Osteoblast (primary cell): ENCODE measurements at regions not wholly inside any gene's neighbourhood (a gene's known extent, or its start where the extent isn't known, plus 50 kb on each side); places are given as distances from the start of the nearest gene placed in this dataset.

Experiments used
- DNase-seq: peaks from one replicate; pipeline ENCODE4 v3.0.0; 2011; ENCODE audit warnings: low spot score, mixed read lengths; ENCODE audit not compliant: insufficient read length; ENCODE audit errors: missing footprints
- H2AFZ ChIP-seq: 2 replicates; pipeline ENCODE4 v1.6.0; 2011; ENCODE audit warnings: mild to moderate bottlenecking, low read length
- H3K27ac ChIP-seq: 2 replicates; pipeline ENCODE4 v1.5.1; 2011; ENCODE audit warnings: mild to moderate bottlenecking, low read depth, low read length, moderate library complexity
- H3K27me3 ChIP-seq: 2 replicates; pipeline ENCODE4 v1.6.0; 2012; ENCODE audit warnings: mild to moderate bottlenecking, control low read depth, inconsistent platforms, low read length, moderate library complexity; ENCODE audit not compliant: insufficient read depth
- H3K36me3 ChIP-seq: 2 replicates; pipeline ENCODE4 v1.5.1; 2011; ENCODE audit warnings: mild to moderate bottlenecking, low read length, control low read depth, moderate library complexity; ENCODE audit not compliant: insufficient read depth
- H3K4me1 ChIP-seq: 2 replicates; pipeline ENCODE4 v1.5.1; 2011; ENCODE audit warnings: mild to moderate bottlenecking, low read length, control low read depth, moderate library complexity; ENCODE audit not compliant: insufficient read depth
- H3K4me2 ChIP-seq: 2 replicates; pipeline ENCODE4 v1.6.0; 2011; ENCODE audit warnings: mild to moderate bottlenecking, low read length; ENCODE audit not compliant: insufficient read depth
- H3K4me3 ChIP-seq: fragments of 200-600 bp; sonication (generic); 3 replicates; pipeline ENCODE4 v1.5.1; 2012; ENCODE audit warnings: mild to moderate bottlenecking, low read length, inconsistent platforms; ENCODE audit not compliant: insufficient read depth
- H3K79me2 ChIP-seq: 2 replicates; pipeline ENCODE4 v1.6.0; 2012; ENCODE audit warnings: mild to moderate bottlenecking, low read length, control low read depth, inconsistent platforms; ENCODE audit not compliant: insufficient read depth
- H3K9me3 ChIP-seq: 2 replicates; pipeline ENCODE4 v1.5.1; 2011; ENCODE audit warnings: low read depth, low read length, control low read depth
- H4K20me1 ChIP-seq: 2 replicates; pipeline ENCODE4 v1.6.0; 2012; ENCODE audit warnings: mild to moderate bottlenecking, low read length, control low read depth; ENCODE audit not compliant: insufficient read depth
- TF ChIP-seq, protein P1 (sequence below): IDR thresholded peaks from 2 replicates; pipeline ENCODE4 v1.5.1; 2011; ENCODE audit warnings: mild to moderate bottlenecking, low read depth, low read length, moderate library complexity; ENCODE audit errors: extremely low read depth

DNA sequence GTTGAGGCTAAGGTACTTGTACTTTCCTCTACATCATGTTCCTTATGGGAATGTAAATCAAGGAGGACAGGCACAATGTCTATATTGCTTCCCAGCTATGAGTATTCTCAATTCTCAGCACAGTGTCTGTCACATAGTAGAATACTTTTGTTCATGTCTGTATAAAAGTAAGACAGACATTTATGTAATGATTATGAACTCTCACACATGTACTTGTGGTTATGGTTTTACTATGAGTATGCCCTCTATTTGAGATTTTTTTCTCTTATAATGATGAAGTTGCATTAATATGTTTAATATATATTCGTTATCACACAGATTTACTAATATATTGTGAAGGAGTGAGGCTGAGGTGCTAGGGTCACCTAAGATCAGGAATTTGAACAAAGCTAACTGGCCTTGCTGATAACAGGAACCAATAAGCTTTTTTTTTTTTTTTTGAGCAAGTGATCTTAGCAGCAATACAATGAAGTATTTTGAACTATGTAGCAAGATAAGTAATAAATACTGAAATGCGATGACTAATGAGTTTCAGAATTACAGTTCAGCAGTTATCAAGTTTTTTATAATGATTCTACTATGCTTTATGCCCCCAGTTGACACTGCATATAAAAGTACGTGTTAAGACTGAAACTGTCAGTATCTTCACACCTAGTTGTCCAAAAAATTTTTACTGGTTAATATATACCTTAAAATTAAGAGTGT lies 623.1 kb downstream of the HTR1B start:
- TF ChIP-seq, protein P1, sequence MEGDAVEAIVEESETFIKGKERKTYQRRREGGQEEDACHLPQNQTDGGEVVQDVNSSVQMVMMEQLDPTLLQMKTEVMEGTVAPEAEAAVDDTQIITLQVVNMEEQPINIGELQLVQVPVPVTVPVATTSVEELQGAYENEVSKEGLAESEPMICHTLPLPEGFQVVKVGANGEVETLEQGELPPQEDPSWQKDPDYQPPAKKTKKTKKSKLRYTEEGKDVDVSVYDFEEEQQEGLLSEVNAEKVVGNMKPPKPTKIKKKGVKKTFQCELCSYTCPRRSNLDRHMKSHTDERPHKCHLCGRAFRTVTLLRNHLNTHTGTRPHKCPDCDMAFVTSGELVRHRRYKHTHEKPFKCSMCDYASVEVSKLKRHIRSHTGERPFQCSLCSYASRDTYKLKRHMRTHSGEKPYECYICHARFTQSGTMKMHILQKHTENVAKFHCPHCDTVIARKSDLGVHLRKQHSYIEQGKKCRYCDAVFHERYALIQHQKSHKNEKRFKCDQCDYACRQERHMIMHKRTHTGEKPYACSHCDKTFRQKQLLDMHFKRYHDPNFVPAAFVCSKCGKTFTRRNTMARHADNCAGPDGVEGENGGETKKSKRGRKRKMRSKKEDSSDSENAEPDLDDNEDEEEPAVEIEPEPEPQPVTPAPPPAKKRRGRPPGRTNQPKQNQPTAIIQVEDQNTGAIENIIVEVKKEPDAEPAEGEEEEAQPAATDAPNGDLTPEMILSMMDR: no peak

DNA sequence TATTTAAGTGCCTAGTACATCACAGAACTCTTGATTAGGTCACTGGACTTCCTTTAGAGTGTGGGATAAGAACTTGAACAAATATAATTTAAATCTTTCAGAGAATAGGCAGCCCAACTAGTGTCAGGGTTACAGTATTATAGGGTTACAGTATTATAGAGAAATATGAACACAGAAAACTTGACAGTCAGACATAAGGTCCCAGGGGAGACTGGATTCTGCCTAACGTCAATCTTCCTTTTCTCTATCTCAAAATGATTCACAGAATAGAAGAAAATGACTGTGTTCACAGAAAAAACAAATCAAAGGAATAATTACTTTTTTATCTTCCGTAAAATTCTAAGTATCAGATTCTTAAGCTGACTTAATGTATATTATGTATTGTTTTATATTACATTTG lies 623.8 kb downstream of the HTR1B start:
- DNase-seq: no peak
- no peaks in the 10 kb centered on the region for H3K4me1 ChIP-seq
- no peaks in the 10 kb centered on the region for H3K9me3 ChIP-seq
- H3K27ac ChIP-seq: no peak overlapping the region
- TF ChIP-seq, protein P1: no peak
- no peaks in the 10 kb centered on the region for H3K79me2 ChIP-seq
- H4K20me1 ChIP-seq: no peaks in the 10 kb centered on the region
- H2AFZ ChIP-seq: no peak overlapping the region
- H3K36me3 ChIP-seq: no peaks in the 10 kb centered on the region
- H3K27me3 ChIP-seq: no peaks in the 10 kb centered on the region
- no peak overlapping the region for H3K4me3 ChIP-seq
- H3K4me2 ChIP-seq: no peak overlapping the region

More for the DNA sequence above, 623.1 kb downstream of the HTR1B start:
- Histone ChIP-seq H3K4me2 (no peak overlapping the region), H4K20me1 (no peaks in the 10 kb centered on the region), H2AFZ (no peak overlapping the region), H3K36me3 (no peaks in the 10 kb centered on the region), H3K9me3 (no peaks in the 10 kb centered on the region), H3K4me3 (no peak overlapping the region), H3K27ac (no peak overlapping the region), H3K79me2 (no peaks in the 10 kb centered on the region), H3K4me1 (no peaks in the 10 kb centered on the region), H3K27me3 (no peaks in the 10 kb centered on the region)
- no peak for DNase-seq

DNA sequence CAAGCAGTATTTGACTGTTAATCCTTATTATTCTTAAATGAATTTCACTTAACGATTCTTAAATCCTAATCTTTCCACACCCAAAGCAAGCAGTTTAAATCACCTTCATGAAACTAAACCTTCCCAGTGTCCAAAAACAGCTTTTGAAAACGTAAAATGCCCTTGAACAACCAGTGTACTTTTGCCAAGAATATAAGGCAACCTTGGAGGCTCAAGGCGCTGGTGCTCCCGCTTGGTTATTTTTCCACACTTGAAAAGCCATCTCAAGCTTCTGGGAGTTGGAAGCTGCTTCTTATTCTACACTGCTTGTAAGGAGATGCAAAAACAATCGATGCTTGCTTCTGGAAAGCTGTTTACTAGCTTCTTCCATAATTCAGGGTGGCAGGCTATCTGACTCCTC lies 625.7 kb downstream of the HTR1B start:
- Histone ChIP-seq H3K9me3 (no peaks in the 10 kb centered on the region), H3K79me2 (no peaks in the 10 kb centered on the region), H3K27me3 (no peaks in the 10 kb centered on the region), H4K20me1 (no peaks in the 10 kb centered on the region), H3K4me2 (no peak overlapping the region), H3K36me3 (no peaks in the 10 kb centered on the region), H3K27ac (no peak overlapping the region), H3K4me3 (no peak overlapping the region), H2AFZ (no peak overlapping the region), H3K4me1 (no peaks in the 10 kb centered on the region)
- DNase-seq: no peak
- TF ChIP-seq, protein P1: no peak

DNA sequence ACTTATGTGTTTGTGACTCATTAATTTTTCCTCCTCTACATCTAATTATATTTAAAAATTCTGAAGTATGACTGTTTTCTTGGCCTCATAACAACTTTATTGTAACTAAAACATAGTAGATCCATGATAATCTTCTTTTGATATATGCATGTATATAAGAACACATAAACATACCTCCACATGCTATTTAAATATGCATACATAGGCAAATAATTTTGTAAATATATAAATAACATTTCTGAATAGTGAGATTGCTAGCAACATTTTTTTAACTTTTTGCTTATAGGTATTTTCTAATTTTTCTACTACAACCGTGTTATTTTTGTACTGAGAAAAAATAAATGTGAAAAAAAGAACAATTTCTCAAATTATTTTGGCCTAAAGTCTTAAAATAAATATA lies 627.6 kb downstream of the HTR1B start:
- Histone ChIP-seq H3K27me3 (no peaks in the 10 kb centered on the region), H3K36me3 (no peaks in the 10 kb centered on the region), H3K4me3 (no peak overlapping the region), H3K79me2 (no peaks in the 10 kb centered on the region), H3K27ac (no peak overlapping the region), H3K4me1 (no peaks in the 10 kb centered on the region), H3K9me3 (no peaks in the 10 kb centered on the region), H4K20me1 (no peaks in the 10 kb centered on the region), H3K4me2 (no peak overlapping the region), H2AFZ (no peak overlapping the region)
- DNase-seq: no peak
- TF ChIP-seq, protein P1: no peak
